HepG2 (cell line): ENCODE measurements at regions not wholly inside any gene's neighbourhood (a gene's known extent, or its start where the extent isn't known, plus 50 kb on each side); places are given as distances from the start of the nearest gene placed in this dataset.

Experiments
- ATAC-seq: fragments of 200-7000 bp; cut with Tn5 transposase; 3 replicates; pipeline ENCODE4 v1.9.1; 2020; ENCODE audit warnings: mild to moderate bottlenecking, moderate library complexity
- BruUV-seq: library from RNA; stranded (reverse); fragments of 400-500 nt; replicated peaks from 2 replicates; lab custom pipeline; 2021; lab: Mats Ljungman, UMichigan
- CTCF ChIA-PET: fragments of 300-600 bp; formaldehyde crosslinking; extraction: SDS; loops from one replicate; lab custom pipeline; 2021; ENCODE audit warnings: low total read pairs, inconsistent platforms, low intra/inter-chr PET ratio; lab: Yijun Ruan, JAX
- POLR2A ChIA-PET: fragments of 350-600 bp; sonication (Branson Sonifier 250); formaldehyde crosslinking; loops from one replicate; lab custom pipeline; 2020; ENCODE audit warnings: antibody characterized with exemption, inconsistent platforms; lab: Yijun Ruan, JAX
- DNase-seq: peaks from one replicate; pipeline ENCODE4 v3.0.0-alpha.2; 2015; ENCODE audit warnings: low spot score
- FAIRE-seq: peaks from 3 replicates; lab custom pipeline; 2011; peaks lifted over from hg19 to GRCh38; lab: Jason Lieb, UNC
- H2AFZ ChIP-seq: one replicate; pipeline ENCODE4 v1.6.1; 2011; ENCODE audit warnings: low read length, inconsistent platforms
- H3K27ac ChIP-seq: fragments of 300-600 bp; 3 replicates; pipeline ENCODE4 v1.8.0; 2011; ENCODE audit warnings: mixed run types, mild to moderate bottlenecking, mixed read lengths, low read length, inconsistent platforms; ENCODE audit not compliant: insufficient read depth; ENCODE audit errors: extremely low read length
- H3K27me3 ChIP-seq, 2 experiments: fragments of 200-600 bp in 1 of 2; 2 replicates in 1 of 2; 3 replicates in 1 of 2; pipeline versions ENCODE4 v1.6.0 to v1.8.0; 2011; ENCODE audit warnings: low read length in 2 of 2, mild to moderate bottlenecking in 2 of 2, moderate library complexity in 2 of 2, inconsistent platforms in 1 of 2; ENCODE audit not compliant: insufficient read depth in 2 of 2, control insufficient read depth in 1 of 2
- H3K36me3 ChIP-seq, 2 experiments: fragments of 200-600 bp in 1 of 2; replicated peaks in 1 of 2; 2 replicates in 1 of 2; 3 replicates in 1 of 2; pipeline versions ENCODE4 v1.5.1 to v1.8.0; 2011; ENCODE audit warnings: low read length in 2 of 2, inconsistent platforms in 1 of 2; ENCODE audit not compliant: insufficient read depth in 2 of 2, control insufficient read depth in 1 of 2
- H3K4me1 ChIP-seq: 2 replicates; pipeline ENCODE4 v1.5.1; 2012; ENCODE audit warnings: low read length, inconsistent platforms; ENCODE audit not compliant: insufficient read depth
- H3K4me2 ChIP-seq: 2 replicates; pipeline ENCODE4 v1.6.0; 2011; ENCODE audit warnings: low read depth, low read length, inconsistent platforms
- H3K4me3 ChIP-seq, 3 experiments: fragments of 200-600 bp in 1 of 3; sonication (generic), shearing (Covaris generic) in 1 of 3; replicated peaks in 1 of 3; 2 replicates each; pipeline ENCODE4 v1.5.1; 2011 to 2016; ENCODE audit warnings: low read length in 3 of 3, inconsistent platforms in 2 of 3, low read depth in 2 of 3, mild to moderate bottlenecking in 2 of 3, control low read depth in 1 of 3, mixed read lengths in 1 of 3; ENCODE audit not compliant: insufficient read depth in 1 of 3
- H3K79me2 ChIP-seq: one replicate; pipeline ENCODE4 v1.6.1; 2011; ENCODE audit warnings: low read length, inconsistent platforms; ENCODE audit not compliant: insufficient read depth
- H3K9ac ChIP-seq: 2 replicates; pipeline ENCODE4 v1.6.0; 2011; ENCODE audit warnings: mild to moderate bottlenecking, low read depth, low read length, inconsistent platforms; ENCODE audit not compliant: insufficient read depth
- H3K9me3 ChIP-seq: 2 replicates; pipeline ENCODE4 v1.5.1; 2012; ENCODE audit warnings: mild to moderate bottlenecking, low read length
- H4K20me1 ChIP-seq: 2 replicates; pipeline ENCODE4 v1.6.0; 2011; ENCODE audit warnings: inconsistent platforms, mild to moderate bottlenecking, low read length, moderate library complexity; ENCODE audit not compliant: insufficient read depth
- CREB1 ChIP-seq, 2 experiments: fragments of 450-650 bp in 1 of 2; IDR thresholded peaks; 2 replicates each; pipeline ENCODE4 v1.6.1; 2016 to 2017; ENCODE audit warnings: control low read depth in 1 of 2, mild to moderate bottlenecking in 1 of 2, missing compliant biosample characterization in 1 of 2, missing genetic modification characterization in 1 of 2
- FOSL2 ChIP-seq: sonication (generic); formaldehyde crosslinking; IDR thresholded peaks from 2 replicates; pipeline ENCODE4 v1.4.0; 2020; ENCODE audit warnings: missing genetic modification reagents
- HMG20B ChIP-seq: conservative IDR thresholded peaks from 2 replicates; pipeline ENCODE4 v1.6.1; 2016; ENCODE audit warnings: missing genetic modification reagents, missing compliant biosample characterization
- HOXA3 ChIP-seq: sonication (generic); formaldehyde crosslinking; IDR thresholded peaks from 2 replicates; pipeline ENCODE4 v1.5.0; 2020; ENCODE audit warnings: missing genetic modification reagents
- NKX3-1 ChIP-seq: sonication (generic); formaldehyde crosslinking; IDR thresholded peaks from 2 replicates; pipeline ENCODE4 v1.5.0; 2020; ENCODE audit warnings: missing genetic modification reagents
- PHF21A ChIP-seq: sonication (generic); formaldehyde crosslinking; IDR thresholded peaks from 2 replicates; pipeline ENCODE4 v1.5.0; 2020; ENCODE audit warnings: mild to moderate bottlenecking, missing genetic modification reagents
- ZNF296 ChIP-seq: sonication (generic); formaldehyde crosslinking; conservative IDR thresholded peaks from 2 replicates; pipeline ENCODE4 v1.5.0; 2020; ENCODE audit warnings: mild to moderate bottlenecking, missing genetic modification reagents
- ZNF331 ChIP-seq: sonication (generic); formaldehyde crosslinking; IDR thresholded peaks from 2 replicates; pipeline ENCODE4 v1.4.0; 2020; ENCODE audit warnings: missing genetic modification reagents
- ZNF614 ChIP-seq: IDR thresholded peaks from 2 replicates; pipeline ENCODE4 v1.6.1; 2018; ENCODE audit warnings: missing biosample characterization, missing genetic modification reagents, inconsistent platforms, borderline replicate concordance
- ZNF615 ChIP-seq: sonication (generic); formaldehyde crosslinking; IDR thresholded peaks from 2 replicates; pipeline ENCODE4 v1.5.0; 2020; ENCODE audit warnings: mild to moderate bottlenecking, missing genetic modification reagents, borderline replicate concordance
- WGBS: methylation state at CpG from one replicate; pipeline ENCODE4 v1.1.6; 2017; ENCODE audit warnings: low lambda C conversion rate; 5-methylcytosine and 5-hydroxymethylcytosine counted together
- in situ Hi-C: cut with HindIII; loops from 2 replicates; pipeline ENCODE4 v1.10.0; 2017; ENCODE audit warnings: low pct_unique_long_range_greater_than_20kb; ENCODE audit not compliant: extremely low pct_ligation_motif_present
- intact Hi-C: fragments of 100-400 bp; cut with micrococcal nuclease; formaldehyde crosslinking; loops from one replicate; pipeline ENCODE4 v1.10.0; 2022; ENCODE audit not compliant: unreplicated experiment
- TF ChIP-seq, protein P1 (sequence below): sonication (generic); formaldehyde crosslinking; IDR thresholded peaks from 2 replicates; pipeline ENCODE4 v1.9.0; 2021; ENCODE audit warnings: mild to moderate bottlenecking, missing genetic modification reagents

DNA sequence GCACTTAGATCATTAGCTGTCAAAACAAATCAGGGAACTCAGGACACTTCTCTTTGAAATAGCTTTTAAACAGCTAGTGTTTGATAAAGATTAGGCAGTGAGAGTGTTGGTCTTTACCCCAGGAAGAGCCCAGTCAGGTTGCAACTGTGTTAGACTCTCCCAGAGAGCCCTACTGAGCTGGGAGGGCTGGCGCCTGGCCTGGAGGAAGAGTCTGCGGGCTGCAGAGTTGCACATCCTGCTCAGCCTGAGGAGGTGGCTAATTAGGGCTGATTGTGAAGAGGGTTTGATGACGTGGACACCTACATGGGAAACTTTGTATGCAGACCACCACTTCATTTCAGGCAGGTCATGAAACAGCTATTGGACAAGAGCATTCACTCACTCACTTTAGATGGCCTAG, 112.0 kb downstream of the TMEM174 start:
- intact Hi-C loops (no loop called here), in situ Hi-C loops (no loop called here)
- FAIRE-seq (no peak), DNase-seq (no peak), ATAC-seq (no peak)
- H3K27ac ChIP-seq, result no peak overlapping the region
- no peaks in the 10 kb centered on the region for H3K4me1 ChIP-seq
- 10% methylated on average over 3 of the region's 3 CpGs for WGBS
- H3K4me2 ChIP-seq, result no peak overlapping the region
- no peaks in the 10 kb centered on the region for H3K36me3 ChIP-seq
- peaks cover 2 to 49% of the 10 kb centered on the region in 2 experiments; a peak in 4 of 5 replicates for H3K27me3 ChIP-seq
- H3K9me3 ChIP-seq, result no peaks in the 10 kb centered on the region; the same call in 1 of the 2 replicates
- H3K9ac ChIP-seq, result no peak overlapping the region
- ChIA-PET CTCF (no interaction called here), POLR2A (no interaction called here)
- H3K79me2 ChIP-seq, result no peaks in the 10 kb centered on the region
- no TSS peak for BruUV-seq
- H3K4me3 ChIP-seq, result no peak overlapping the region
- no peaks in the 10 kb centered on the region for H4K20me1 ChIP-seq
- no peak overlapping the region for H2AFZ ChIP-seq
- TF ChIP-seq CREB1 (IDR thresholded peaks at IDR 0.05) (peak; percentile 57; the same call in 1 of the 2 replicates), CREB1 (CRISPR knock-in tag; IDR thresholded peaks at IDR 0.05) (no peak), ZNF614 (CRISPR knock-in tag) (no peak)

DNA sequence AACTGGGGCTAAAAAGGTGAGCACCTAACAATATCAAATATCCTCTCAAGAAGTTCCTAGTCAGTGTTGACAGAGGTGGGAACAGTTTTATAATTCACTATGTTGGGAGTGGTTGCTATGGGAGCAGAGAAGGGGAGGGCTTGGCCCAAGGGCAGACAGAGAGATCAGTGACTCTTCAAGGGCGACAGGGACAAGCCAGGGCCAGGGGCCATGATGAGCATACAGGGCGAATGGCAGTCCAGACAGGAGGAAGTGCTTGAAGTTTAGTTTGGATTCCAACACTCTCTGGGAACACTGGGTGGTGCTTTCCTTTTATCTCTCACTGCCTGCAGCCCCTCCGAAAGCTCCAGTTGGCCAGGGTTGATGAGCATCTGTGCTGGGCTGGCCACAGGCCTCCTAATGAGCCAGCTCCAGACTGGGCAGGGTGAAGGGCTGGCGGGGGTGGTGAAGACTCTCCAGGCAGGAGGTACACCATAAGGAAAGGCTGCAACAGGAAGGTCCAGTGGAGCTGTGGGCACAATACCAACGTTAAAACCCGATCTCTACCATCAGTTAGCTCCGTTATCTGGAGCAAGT, 111.3 kb downstream of the TMEM174 start:
- Histone ChIP-seq H3K4me1 (no peaks in the 10 kb centered on the region), H3K27me3 (peaks cover 4 to 46% of the 10 kb centered on the region in 2 experiments; a peak in 3 of 5 replicates), H3K9ac (no peak overlapping the region), H3K4me2 (no peak overlapping the region), H4K20me1 (no peaks in the 10 kb centered on the region), H3K9me3 (no peaks in the 10 kb centered on the region; the same call in 1 of the 2 replicates)
- intact Hi-C loops, result no loop called here
- ATAC-seq (no peak), DNase-seq (no peak)
- no TSS peak for BruUV-seq
- POLR2A ChIA-PET, result no interaction called here
- WGBS, result 0% methylated on average over 6 of the region's 7 CpGs
- TF ChIP-seq ZNF296, result no peak
- TF ChIP-seq ZNF615 (CRISPR knock-in tag), result no peak
- TF ChIP-seq HMG20B, result no peak
- no peak for TF ChIP-seq PHF21A
- no peak for TF ChIP-seq FOSL2
- TF ChIP-seq, protein P1, sequence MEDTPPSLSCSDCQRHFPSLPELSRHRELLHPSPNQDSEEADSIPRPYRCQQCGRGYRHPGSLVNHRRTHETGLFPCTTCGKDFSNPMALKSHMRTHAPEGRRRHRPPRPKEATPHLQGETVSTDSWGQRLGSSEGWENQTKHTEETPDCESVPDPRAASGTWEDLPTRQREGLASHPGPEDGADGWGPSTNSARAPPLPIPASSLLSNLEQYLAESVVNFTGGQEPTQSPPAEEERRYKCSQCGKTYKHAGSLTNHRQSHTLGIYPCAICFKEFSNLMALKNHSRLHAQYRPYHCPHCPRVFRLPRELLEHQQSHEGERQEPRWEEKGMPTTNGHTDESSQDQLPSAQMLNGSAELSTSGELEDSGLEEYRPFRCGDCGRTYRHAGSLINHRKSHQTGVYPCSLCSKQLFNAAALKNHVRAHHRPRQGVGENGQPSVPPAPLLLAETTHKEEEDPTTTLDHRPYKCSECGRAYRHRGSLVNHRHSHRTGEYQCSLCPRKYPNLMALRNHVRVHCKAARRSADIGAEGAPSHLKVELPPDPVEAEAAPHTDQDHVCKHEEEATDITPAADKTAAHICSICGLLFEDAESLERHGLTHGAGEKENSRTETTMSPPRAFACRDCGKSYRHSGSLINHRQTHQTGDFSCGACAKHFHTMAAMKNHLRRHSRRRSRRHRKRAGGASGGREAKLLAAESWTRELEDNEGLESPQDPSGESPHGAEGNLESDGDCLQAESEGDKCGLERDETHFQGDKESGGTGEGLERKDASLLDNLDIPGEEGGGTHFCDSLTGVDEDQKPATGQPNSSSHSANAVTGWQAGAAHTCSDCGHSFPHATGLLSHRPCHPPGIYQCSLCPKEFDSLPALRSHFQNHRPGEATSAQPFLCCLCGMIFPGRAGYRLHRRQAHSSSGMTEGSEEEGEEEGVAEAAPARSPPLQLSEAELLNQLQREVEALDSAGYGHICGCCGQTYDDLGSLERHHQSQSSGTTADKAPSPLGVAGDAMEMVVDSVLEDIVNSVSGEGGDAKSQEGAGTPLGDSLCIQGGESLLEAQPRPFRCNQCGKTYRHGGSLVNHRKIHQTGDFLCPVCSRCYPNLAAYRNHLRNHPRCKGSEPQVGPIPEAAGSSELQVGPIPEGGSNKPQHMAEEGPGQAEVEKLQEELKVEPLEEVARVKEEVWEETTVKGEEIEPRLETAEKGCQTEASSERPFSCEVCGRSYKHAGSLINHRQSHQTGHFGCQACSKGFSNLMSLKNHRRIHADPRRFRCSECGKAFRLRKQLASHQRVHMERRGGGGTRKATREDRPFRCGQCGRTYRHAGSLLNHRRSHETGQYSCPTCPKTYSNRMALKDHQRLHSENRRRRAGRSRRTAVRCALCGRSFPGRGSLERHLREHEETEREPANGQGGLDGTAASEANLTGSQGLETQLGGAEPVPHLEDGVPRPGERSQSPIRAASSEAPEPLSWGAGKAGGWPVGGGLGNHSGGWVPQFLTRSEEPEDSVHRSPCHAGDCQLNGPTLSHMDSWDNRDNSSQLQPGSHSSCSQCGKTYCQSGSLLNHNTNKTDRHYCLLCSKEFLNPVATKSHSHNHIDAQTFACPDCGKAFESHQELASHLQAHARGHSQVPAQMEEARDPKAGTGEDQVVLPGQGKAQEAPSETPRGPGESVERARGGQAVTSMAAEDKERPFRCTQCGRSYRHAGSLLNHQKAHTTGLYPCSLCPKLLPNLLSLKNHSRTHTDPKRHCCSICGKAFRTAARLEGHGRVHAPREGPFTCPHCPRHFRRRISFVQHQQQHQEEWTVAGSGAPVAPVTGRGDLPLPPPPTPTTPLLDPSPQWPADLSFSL (CRISPR knock-in tag), result no peak
- no peak for TF ChIP-seq HOXA3 (CRISPR knock-in tag)
- TF ChIP-seq ZNF331 (CRISPR knock-in tag), result no peak
- no peak for TF ChIP-seq NKX3-1 (CRISPR knock-in tag)
- TF ChIP-seq, all 625 proteins: peak for 0
- H3K4me3 ChIP-seq, result no peak overlapping the region
- in situ Hi-C loops, result no loop called here
- H3K27ac ChIP-seq, result no peak overlapping the region
- H2AFZ ChIP-seq, result no peak overlapping the region
- H3K36me3 ChIP-seq, result no peaks in the 10 kb centered on the region
- no peaks in the 10 kb centered on the region for H3K79me2 ChIP-seq
- FAIRE-seq, result no peak
- CTCF ChIA-PET, result no interaction called here
